Large intestine (tissue), 3 donors: ENCODE measurements at regions not wholly inside any gene's neighbourhood (a gene's known extent, or its start where the extent isn't known, plus 50 kb on each side); places are given as distances from the start of the nearest gene placed in this dataset.

Experiments used
- DNase-seq, 2 donors: peaks; one replicate each; pipeline versions ENCODE4 v3.0.0 to v3.0.0-alpha.2; 2013
- H3K27ac ChIP-seq: one replicate; pipeline ENCODE4 v1.5.1; 2013; ENCODE audit warnings: low read length
- H3K27me3 ChIP-seq: 2 replicates; pipeline ENCODE4 v1.6.1; 2013; ENCODE audit warnings: low read length; ENCODE audit not compliant: control insufficient read depth, insufficient read depth
- H3K36me3 ChIP-seq: 2 replicates; pipeline ENCODE4 v1.6.1; 2013; ENCODE audit warnings: low read length; ENCODE audit not compliant: control insufficient read depth, insufficient read depth
- H3K4me1 ChIP-seq: one replicate; pipeline ENCODE4 v1.6.1; 2013; ENCODE audit warnings: low read length; ENCODE audit not compliant: control insufficient read depth, insufficient read depth
- H3K4me3 ChIP-seq: one replicate; pipeline ENCODE4 v1.5.1; 2013; ENCODE audit warnings: low read length
- H3K9me3 ChIP-seq: one replicate; pipeline ENCODE4 v1.6.1; 2013; ENCODE audit warnings: mild to moderate bottlenecking, low read depth, low read length, moderate library complexity; ENCODE audit not compliant: control insufficient read depth
- WGBS: methylation state at CpG from one replicate; pipeline ENCODE4 v1.1.5; 2013; ENCODE audit warnings: low lambda C conversion rate; ENCODE audit not compliant: insufficient coverage; 5-methylcytosine and 5-hydroxymethylcytosine counted together

DNA sequence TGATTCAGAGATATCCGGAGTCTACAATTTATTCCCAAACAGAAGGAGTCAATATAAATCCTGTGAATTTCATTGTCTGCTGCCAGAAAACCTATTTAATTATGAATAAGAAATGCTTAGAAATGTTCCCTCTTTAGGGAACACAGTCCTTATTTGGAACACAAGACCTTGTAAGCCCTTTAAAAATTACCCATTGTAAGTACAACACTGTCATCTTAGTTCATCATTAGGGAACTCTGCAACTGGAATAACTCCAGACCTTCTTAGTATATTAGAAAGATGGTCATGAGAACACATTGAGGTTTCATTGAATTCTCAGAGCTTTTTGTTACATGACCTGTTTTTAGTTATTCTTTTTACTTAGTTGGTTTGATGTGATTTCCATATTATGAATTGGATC is 548.5 kb upstream of the KLF12 start:
- no peak for DNase-seq
- no CpG with 5 or more reads among the region's 1 CpG for WGBS
- no peak overlapping the region for H3K27ac ChIP-seq
- H3K9me3 ChIP-seq: no peaks in the 10 kb centered on the region
- H3K4me1 ChIP-seq: no peaks in the 10 kb centered on the region
- H3K27me3 ChIP-seq: no peaks in the 10 kb centered on the region
- no peaks in the 10 kb centered on the region for H3K36me3 ChIP-seq
- no peak overlapping the region for H3K4me3 ChIP-seq

DNA sequence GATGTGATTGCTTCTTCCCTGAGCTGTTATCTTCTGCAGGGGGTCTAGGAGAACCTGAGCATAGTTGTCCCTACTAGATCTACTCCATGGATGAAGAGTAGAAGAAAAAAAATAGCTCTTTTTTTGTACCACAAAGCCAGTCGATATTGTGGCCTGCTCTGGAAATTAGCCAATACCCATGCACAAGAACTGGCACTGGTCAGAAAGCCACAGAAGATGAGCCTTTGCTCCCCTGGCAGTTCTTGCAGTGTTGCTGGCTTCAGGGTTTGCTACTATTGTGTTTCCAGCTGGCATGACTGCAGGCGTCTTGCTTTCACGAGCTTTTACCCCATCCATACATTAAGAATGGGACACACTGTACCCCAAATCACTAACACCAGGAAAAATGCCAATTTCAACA is 547.7 kb upstream of the KLF12 start:
- Histone ChIP-seq H3K9me3 (no peaks in the 10 kb centered on the region), H3K27ac (no peak overlapping the region), H3K4me3 (no peak overlapping the region), H3K27me3 (no peaks in the 10 kb centered on the region), H3K4me1 (no peaks in the 10 kb centered on the region), H3K36me3 (no peaks in the 10 kb centered on the region)
- no CpG with 5 or more reads among the region's 3 CpGs for WGBS
- DNase-seq: no peak

GRCh38 chr13:74678308-74678965 is 544.2 kb upstream of the KLF12 start:
- H3K27me3 ChIP-seq: no peaks in the 10 kb centered on the region
- H3K27ac ChIP-seq: no peak overlapping the region
- H3K4me1 ChIP-seq: no peaks in the 10 kb centered on the region
- 67% methylated on average over 1 of the region's 1 CpG for WGBS
- no peaks in the 10 kb centered on the region for H3K36me3 ChIP-seq
- no peak overlapping the region for H3K4me3 ChIP-seq
- no peak for DNase-seq
- no peaks in the 10 kb centered on the region for H3K9me3 ChIP-seq

DNA sequence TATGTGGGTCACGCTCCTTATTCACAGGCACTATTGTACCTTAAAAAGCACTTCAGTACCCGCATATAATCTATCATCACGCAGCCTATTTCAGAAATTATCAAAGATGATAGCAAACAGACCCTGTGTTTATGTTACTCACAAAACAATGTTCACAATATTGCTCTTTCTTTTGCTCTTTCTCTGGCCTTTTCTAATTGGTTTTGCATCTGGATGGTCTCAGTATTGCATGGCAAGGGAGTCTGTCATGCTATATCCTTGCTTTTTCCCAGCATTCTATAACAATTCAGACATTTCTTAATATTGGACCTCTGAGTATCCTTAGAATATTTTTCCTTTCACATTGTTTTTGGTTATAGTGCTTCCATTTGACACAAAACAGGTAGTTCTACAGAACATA is 541.8 kb upstream of the KLF12 start:
- no peak overlapping the region for H3K4me3 ChIP-seq
- no peaks in the 10 kb centered on the region for H3K4me1 ChIP-seq
- H3K27me3 ChIP-seq: no peaks in the 10 kb centered on the region
- no peak overlapping the region for H3K27ac ChIP-seq
- H3K36me3 ChIP-seq: no peaks in the 10 kb centered on the region
- DNase-seq: no peak
- no peaks in the 10 kb centered on the region for H3K9me3 ChIP-seq
- 100% methylated on average over 1 of the region's 3 CpGs for WGBS

- WGBS: 80% methylated on average over 1 of the region's 5 CpGs
- H3K27me3 ChIP-seq: no peaks in the 10 kb centered on the region
- no peaks in the 10 kb centered on the region for H3K4me1 ChIP-seq
- H3K4me3 ChIP-seq: no peak overlapping the region
- H3K36me3 ChIP-seq: no peaks in the 10 kb centered on the region
- H3K9me3 ChIP-seq: no peaks in the 10 kb centered on the region
- DNase-seq: no peak
- H3K27ac ChIP-seq: no peak overlapping the region
Observed at GRCh38 chr13:74675182-74675581, 541.0 kb upstream of the KLF12 start.

DNA sequence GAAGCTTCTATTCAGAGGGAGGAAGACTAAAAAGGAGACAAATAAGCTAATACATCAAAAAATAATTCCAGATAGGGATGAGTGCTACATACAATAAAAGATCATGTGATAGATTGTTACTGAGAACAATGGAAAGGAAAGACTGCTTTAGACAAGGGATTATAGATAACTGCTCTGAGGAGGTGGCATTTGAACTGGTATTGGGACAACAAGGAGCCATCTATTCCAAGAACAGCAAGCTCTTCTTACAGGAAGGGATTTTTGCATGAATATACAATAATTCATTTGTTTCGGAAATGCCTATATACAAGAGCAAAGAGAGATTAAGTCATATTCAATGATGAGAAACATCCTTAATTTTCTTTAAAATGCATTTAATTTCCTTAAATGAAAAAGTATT is 540.5 kb upstream of the KLF12 start:
- H3K27me3 ChIP-seq: no peaks in the 10 kb centered on the region
- no peak for DNase-seq
- no peak overlapping the region for H3K27ac ChIP-seq
- no peaks in the 10 kb centered on the region for H3K9me3 ChIP-seq
- H3K4me1 ChIP-seq: no peaks in the 10 kb centered on the region
- H3K4me3 ChIP-seq: no peak overlapping the region
- 100% methylated on average over 1 of the region's 1 CpG for WGBS
- H3K36me3 ChIP-seq: no peaks in the 10 kb centered on the region

- Histone ChIP-seq H3K27ac (no peak overlapping the region), H3K27me3 (no peaks in the 10 kb centered on the region), H3K9me3 (no peaks in the 10 kb centered on the region), H3K4me1 (no peaks in the 10 kb centered on the region), H3K4me3 (no peak overlapping the region), H3K36me3 (no peaks in the 10 kb centered on the region)
- DNase-seq: no peak
Observed at GRCh38 chr13:74669149-74669548, 534.9 kb upstream of the KLF12 start.

- 20% methylated on average over 1 of the region's 3 CpGs for WGBS
Observed at GRCh38 chr13:74667656-74668203, 533.5 kb upstream of the KLF12 start.

DNA sequence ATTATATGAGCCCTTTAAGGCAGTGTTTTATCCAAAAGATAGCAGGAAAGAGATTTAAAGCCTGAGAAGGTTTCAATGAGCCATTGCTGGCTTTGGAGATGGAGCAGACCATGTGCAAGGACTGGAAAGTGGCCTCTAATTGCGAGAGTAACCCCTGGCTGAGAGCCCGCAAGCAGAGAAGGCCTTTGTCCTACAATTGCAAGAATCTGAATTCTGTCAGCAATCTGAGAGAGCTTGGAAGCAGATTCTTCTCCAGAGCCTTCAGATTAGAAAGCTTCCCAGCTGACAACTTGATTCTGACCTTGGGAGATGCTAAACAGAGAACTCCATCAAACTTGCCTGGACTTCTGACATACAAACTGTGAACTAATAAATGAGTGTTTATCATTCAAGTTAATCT is 528.7 kb upstream of the KLF12 start:
- no peak overlapping the region for H3K27ac ChIP-seq
- DNase-seq: peak in 1 of 2 donors; percentile 6
- no peak overlapping the region for H3K4me3 ChIP-seq
- no peaks in the 10 kb centered on the region for H3K4me1 ChIP-seq
- no CpG with 5 or more reads among the region's 2 CpGs for WGBS
- no peaks in the 10 kb centered on the region for H3K27me3 ChIP-seq
- no peaks in the 10 kb centered on the region for H3K36me3 ChIP-seq
- H3K9me3 ChIP-seq: no peaks in the 10 kb centered on the region

More at GRCh38 chr13:74667656-74668203, 533.5 kb upstream of the KLF12 start:
- Histone ChIP-seq H3K4me3 (no peak overlapping the region), H3K9me3 (no peaks in the 10 kb centered on the region), H3K27me3 (no peaks in the 10 kb centered on the region), H3K4me1 (no peaks in the 10 kb centered on the region), H3K27ac (no peak overlapping the region), H3K36me3 (no peaks in the 10 kb centered on the region)
- no peak for DNase-seq

GRCh38 chr13:74661851-74662250 is 527.6 kb upstream of the KLF12 start:
- Histone ChIP-seq H3K27me3 (no peaks in the 10 kb centered on the region), H3K4me1 (no peaks in the 10 kb centered on the region), H3K4me3 (no peak overlapping the region), H3K36me3 (no peaks in the 10 kb centered on the region), H3K27ac (no peak overlapping the region), H3K9me3 (no peaks in the 10 kb centered on the region)
- 100% methylated on average over 1 of the region's 2 CpGs for WGBS
- DNase-seq: no peak

GRCh38 chr13:74657765-74658164 is 523.6 kb upstream of the KLF12 start:
- Histone ChIP-seq H3K9me3 (no peaks in the 10 kb centered on the region), H3K36me3 (no peaks in the 10 kb centered on the region), H3K4me3 (no peak overlapping the region), H3K27ac (no peak overlapping the region), H3K4me1 (no peaks in the 10 kb centered on the region), H3K27me3 (no peaks in the 10 kb centered on the region)
- DNase-seq: no peak
- WGBS: no CpG with 5 or more reads among the region's 1 CpG
